GM10266 (cell line): ENCODE measurements at regions not wholly inside any gene's neighbourhood (a gene's known extent, or its start where the extent isn't known, plus 50 kb on each side); places are given as distances from the start of the nearest gene placed in this dataset.
A peak's percentile ranks its signal among the peaks of the same experiment; 100 is the strongest.

Source experiments
- DNase-seq: peaks from one replicate; pipeline ENCODE4 v3.0.0; 2012; ENCODE audit errors: extremely low spot score
- CTCF ChIP-seq: IDR thresholded peaks from 2 replicates; pipeline ENCODE4 v1.5.1; 2012; ENCODE audit warnings: mild to moderate bottlenecking, low read depth; ENCODE audit not compliant: control insufficient read depth, insufficient read depth; ENCODE audit errors: missing control alignments

- TF ChIP-seq CTCF = no peak
- peak; percentile 45 for DNase-seq
These were observed 81.7 kb upstream of the MSI2 start for GRCh38 chr17:57174591-57174990.

- DNase-seq = no peak
- TF ChIP-seq CTCF = no peak
These were observed 77.5 kb upstream of the MSI2 start for GRCh38 chr17:57178839-57179238.

- no peak for DNase-seq
- no peak for TF ChIP-seq CTCF
These were observed 73.7 kb upstream of the MSI2 start for GRCh38 chr17:57182621-57183020.

GRCh38 chr17:57186226-57187019, 69.9 kb upstream of the MSI2 start:
- no peak for TF ChIP-seq CTCF
- DNase-seq = no peak

GRCh38 chr17:57187391-57187790, 68.9 kb upstream of the MSI2 start:
- DNase-seq = no peak
- no peak for TF ChIP-seq CTCF

- DNase-seq = no peak
These were observed 60.4 kb upstream of the MSI2 start for GRCh38 chr17:57195785-57196460.

More at GRCh38 chr17:57195785-57196460, 60.4 kb upstream of the MSI2 start:
- TF ChIP-seq CTCF = no peak
